ENCODE measurements at regions not wholly inside any gene's neighbourhood (a gene's known extent, or its start where the extent isn't known, plus 50 kb on each side); places are given as distances from the start of the nearest gene placed in this dataset.

DNA sequence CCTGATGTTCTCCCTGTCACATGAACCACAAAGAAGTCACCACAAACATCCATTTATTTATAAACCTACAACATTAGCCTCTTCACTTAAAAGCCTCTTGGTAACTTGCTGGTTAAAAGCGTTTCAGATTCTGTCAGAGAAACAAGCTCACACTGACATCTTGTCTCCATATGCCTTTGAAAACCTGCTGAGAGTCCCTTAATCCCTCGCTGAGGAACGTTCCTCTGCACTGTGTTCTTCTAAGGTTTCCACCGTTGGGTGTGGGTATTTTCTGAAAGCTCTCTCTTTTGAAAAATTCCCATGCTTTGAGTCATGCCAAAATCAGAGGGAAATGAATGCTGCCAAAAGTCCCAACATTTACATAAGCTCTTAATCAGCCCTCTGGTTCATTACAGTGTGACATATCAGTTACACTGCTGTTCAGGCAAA lies 149.8 kb downstream of the CCDC34 start:
- DNase-seq = no peak

DNA sequence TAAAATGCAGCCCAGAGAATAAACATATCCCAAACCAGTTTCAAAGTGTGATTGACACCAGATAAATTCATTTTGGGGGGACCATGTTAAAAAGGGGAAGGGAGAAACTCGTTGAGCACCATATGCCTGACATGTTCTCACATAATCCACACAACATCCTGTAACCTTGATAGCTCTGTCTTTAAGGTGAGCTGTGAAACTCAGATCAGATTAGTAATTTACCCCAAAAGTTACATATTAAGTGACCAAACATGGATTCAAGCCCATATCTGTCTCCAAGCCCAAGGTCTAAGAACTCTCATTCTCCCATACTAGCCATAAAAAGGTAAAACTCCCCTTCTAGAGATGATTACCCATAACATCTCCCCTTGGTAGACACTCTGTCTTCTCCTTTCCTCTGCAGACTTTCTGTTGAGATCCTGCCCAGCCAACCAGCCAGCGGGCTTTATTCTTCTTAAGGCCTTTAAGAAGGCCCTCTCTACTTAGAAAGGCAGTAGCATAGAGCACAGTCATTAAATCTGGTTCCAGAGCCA lies 150.7 kb downstream of the CCDC34 start:
- DNase-seq = no peak

DNA sequence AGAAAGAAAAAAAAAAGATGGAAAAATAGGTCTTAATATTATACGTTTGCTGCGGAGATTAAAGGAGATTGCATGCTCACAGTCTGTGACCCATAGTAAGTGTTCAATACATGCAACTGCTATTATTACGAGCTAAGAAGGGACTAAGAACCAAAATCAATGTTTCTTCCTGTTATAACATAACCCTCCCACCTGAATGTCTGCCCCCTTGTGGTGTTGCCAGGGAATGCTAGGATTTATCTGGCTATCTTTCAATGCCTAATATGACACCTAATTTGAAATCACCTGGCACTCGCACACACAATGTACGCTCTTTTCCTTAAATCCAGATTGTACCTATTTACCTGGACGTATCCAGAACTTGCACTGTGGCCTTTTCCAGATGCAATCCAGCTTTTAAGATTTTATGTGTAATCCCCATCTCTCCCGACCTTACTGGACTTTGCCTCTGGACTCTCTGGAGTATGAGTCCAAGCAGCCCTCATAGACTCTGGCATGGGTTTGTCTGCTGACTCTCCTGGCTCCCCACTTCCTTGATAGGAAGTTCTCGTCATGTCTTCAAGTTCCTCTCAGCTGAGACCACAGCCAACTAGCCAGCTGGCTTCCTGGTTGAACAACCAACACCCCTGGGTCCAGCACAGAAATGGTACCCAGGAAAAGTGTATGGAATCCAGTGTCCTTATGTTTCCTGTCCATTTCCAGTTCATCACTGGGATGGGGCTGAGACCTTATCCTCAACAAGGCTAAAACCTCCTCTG lies 151.5 kb downstream of the CCDC34 start:
- DNase-seq = no peak

DNA sequence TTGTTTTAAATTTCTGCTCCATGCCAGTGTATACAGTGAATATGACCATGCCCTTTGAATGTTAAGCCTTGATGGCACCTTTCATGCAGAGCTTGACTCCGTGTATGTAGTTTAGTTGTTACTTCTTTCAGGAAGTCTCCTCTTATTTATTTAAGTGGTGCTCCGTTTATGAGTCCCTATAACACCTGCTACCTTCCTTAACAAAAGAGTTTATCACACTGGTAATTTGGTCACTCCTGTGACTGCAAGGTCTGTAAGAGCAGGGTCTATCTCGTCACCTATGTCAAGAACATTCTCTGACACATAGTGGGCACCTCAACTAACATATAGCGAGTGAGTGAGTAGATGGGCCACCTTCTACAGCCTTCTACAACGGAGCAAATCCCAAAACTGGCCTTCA lies 152.5 kb downstream of the CCDC34 start:
- DNase-seq = no peak

DNA sequence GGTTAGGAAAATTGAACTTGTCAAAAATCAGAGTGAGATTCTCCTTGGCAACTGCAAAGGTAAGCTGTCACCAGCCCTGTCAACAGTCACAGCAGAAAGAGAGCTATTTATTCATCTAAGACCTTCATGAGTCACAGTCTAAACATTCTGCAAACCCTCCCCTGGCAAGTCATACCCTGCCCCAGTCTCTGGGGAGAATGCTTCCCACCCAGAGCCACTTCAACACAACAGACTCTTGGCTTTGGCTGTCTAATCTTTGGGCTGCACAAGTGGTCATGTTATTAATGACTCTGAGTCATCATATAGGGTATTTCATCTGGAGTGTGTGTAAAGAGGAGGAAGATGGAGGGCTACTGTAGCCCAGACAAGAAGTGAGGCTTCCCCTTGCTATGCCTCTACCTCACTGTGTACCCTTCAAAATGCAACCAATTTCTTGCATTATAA lies 153.4 kb downstream of the CCDC34 start:
- DNase-seq = no peak

DNA sequence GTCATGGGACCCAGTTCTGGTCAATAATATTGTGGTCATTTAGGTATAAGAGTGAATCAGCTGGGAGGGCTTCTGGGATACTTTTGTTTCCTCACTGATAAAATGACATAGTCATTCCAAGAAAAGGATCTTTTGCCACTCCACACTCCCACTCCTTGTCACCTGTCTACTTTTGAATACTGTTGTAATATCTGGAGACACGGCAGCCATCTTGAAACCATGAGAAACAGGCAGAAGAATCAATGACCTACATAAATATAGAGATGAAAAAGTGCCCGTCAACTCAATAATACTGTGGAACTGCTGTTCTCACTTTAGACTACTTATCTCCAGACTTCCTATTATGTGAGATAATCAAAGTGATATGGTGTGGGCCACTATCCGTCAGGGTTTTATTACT lies 154.2 kb downstream of the CCDC34 start:
- no peak for DNase-seq

DNA sequence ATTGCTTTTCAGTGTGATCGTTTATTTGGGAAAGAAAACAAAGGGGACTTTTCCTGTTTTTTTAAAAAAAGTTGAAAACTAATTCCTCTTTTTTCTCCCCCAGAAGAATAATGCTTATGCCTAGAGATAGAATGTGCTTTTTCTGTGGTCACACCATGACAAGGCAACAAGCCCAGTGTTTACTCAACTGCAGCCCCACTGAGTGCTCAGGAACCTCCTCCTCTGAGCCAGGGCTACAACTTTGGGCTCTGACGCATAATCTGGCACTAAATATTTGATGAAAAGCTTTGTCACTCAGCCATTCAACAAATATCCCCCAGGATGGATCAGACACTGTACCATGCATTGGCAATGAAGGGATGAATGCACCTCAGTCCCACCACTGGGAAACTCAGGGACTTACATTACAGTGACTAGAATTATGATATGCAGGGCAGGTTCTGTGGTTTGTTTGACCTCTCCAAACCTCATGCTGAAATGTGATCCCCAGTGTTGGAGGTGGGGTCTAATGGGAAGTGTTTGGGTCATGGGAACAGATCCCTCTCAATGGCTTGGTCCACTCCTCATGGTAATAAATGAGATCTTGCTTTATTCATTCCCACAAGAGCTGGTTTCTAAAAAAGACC lies 155.9 kb downstream of the CCDC34 start:
- DNase-seq = no peak

DNA sequence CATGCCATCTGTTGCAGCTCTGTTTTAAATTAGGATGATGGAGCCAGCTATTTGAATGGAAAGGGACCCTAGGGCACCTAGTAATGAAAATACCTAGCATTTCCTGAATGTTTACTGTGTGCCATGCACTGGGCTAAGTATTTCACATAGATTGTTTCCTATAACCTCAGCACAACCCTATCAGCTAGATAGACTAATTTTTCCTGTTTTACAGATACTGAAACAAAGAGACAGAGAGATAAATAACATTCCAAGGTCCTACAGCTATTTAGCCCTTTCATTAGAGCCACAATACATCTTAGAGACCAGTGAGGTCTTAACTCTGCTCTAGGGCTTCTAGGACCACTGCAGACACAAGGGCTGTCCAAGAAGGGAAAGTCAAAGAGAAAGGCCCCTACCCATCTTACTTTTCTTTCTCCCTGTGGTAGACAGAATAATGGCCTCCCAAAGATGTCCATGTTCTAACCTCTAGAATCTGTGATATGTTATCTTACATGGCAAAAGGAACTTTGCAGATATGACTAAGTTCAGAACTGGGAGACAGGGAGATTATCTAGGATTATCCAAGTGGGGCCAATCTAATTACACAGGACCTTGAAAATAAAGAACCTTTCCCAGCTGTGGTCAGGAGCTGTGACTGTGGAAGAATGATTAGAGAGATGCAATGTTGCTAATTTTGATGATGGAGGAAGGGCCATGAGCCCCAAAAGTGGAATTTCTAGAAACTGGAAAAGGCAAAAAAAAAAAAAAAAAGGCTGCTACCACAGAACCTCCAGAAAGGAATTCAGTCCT lies 157.0 kb downstream of the CCDC34 start:
- DNase-seq = no peak

DNA sequence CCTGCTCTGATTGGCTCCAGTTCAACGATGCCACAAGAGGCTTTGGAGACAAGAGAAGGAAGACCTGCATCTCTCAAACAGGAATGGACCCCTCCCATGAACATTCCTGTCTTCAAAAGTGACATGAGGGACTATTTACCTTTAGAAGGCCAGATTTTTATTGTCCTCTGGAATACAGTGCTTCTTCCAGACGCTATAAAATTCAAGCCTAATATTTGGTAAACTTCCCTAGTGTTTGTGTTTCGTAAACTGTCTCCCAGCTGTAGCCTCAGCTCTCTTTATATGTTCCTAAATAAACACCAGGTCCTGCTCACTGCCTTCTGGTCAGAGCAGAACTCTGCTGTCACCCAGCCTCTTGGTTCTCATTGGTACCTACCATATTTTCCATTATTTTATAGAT lies 157.8 kb downstream of the CCDC34 start:
- DNase-seq = no peak

DNA sequence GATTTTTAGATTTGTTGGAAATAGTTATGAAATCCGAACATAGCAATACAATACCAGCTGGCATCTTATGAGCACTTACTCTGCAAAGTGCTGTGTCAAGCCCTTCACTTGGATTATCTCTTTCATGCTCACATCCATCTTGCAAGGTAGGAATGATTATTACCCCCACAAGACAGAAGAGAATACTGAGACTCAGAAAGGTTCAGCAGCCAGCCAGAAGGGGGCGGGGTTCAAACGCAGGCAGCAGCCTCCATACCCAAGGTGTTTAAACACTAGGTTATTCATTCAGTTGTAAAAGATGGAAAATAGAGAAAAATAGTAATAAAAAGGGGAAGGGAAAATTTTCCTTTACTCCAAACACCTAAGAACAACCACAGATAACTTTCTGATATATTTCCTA lies 158.5 kb downstream of the CCDC34 start:
- no peak for DNase-seq

DNA sequence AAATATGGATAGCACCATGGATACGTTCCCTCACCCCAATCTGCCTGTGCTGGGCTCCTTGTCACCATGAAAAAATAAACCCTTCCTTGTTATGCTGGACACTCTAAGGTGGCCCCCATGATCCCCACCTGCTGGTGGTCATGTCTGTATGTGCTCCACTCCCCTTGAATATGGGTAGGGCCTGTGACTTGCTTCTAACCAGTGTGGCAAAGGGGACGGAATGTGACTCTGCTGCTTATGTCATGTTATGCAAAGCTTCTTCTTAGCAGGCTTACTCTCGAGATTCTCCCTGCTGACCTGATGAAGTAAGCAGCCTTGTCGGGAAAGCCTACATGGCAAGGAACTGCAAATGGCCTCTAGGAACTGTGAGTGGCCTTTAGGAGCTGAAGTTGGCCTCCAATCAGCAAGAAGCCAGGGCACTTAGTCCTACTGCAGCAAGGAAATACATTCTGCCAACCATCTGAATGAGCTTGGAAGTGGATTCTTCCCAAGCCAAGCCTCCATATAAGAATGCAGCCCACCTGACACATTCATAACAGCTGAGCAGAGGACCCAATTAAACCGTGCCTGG lies 159.9 kb downstream of the CCDC34 start:
- no peak for DNase-seq

DNA sequence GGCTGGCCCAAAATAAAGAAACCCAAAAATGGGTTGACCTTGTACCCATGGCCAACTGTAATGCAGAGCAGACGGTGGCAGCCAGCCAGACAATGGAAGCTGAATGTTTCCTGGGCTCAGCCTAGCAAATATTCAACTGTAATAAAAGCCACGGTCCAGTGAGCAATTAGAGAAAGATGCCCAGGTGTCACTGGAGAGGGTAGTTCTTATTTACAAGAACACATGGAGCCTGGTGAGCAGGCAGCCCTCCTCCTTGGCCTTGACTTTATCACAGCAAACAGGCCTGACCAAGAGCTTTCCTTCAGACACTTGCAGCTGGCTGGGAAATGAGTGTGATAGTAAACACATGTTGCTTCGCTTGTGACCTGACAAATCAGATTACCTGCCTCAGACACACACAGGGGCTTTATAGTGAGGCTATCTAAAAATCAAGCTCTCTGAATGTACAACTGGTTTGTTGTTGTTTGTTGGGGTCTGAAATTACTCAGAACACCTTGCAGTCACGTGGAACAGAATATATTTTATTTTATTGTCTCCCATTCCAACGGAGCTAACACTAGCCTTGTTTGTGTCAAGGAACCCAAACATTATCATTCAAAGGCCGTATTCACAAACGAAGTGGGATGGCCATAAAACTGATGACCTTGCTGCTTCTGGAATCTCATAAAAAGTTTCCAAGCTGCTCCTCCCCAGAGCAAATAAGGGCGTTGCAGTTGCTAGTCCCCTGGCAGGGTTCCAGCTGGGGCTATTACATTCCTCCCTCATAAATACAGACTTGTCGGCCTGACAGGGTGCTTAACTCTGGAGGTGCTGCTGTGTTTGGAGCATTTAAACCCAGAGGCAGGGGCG lies 161.1 kb downstream of the BBOX1 start:
- DNase-seq = no peak

DNA sequence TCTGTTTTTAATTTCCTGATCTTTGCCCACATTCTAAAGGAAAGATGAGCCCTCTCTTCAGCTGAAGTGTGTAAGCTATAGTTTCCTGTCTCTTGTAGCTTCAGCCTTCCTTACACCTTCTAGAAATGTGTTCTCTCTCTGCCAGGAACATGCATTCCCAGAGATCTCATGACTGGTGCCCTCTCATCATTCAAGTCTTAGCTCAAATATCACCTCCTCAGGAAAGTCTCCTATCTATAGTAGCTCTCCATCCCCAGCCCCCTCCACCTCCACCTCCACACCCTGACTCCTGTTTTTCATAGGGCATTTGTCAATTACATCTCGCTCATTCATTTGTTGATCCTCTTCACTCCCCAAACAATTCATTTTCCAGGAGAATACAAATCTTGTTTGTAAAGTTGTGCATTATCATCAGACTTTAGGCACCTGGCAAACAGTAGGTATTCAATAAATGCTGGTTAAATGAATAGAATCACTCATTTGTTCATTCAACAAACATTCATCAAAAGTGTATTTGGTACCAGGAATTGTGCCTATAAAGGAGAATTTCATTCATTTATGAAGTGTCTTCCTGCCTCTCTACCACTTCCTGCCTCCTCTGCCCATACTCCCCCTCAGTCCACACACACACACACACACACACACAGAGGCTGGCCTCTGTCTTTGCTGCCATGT lies 160.3 kb downstream of the BBOX1 start:
- DNase-seq = no peak

DNA sequence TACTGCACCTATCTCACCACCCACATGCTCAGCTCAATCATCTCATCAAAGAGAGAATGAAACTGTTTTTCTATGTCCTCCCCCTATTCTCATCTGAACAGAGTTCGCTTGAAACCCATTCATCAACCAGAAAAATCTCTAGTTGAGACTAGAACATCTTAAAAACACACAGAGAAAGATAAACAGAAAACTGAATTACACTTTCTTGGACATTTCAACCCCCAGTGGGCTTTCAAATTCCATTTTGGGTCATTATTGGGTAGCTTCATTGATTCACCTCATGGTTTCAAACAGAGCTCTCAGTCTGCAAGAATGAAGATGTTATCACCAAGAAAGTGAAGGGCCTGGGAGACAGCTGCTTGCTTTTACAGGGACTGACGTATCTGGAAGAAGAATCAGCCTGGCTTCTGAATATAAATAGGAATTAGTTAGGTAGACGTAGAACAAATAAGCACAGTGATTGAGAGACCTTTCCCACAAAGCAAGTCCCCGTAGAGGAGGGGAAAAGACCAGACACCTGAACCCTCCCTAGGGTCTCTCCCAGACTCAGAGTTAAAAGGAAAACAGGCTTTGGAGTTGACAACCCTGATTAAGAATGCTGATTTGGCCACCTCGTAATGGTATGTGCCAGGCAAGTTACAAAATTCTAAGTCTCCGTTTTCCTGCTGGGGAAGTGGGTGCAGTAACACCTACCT lies 155.7 kb downstream of the BBOX1 start:
- no peak for DNase-seq

DNA sequence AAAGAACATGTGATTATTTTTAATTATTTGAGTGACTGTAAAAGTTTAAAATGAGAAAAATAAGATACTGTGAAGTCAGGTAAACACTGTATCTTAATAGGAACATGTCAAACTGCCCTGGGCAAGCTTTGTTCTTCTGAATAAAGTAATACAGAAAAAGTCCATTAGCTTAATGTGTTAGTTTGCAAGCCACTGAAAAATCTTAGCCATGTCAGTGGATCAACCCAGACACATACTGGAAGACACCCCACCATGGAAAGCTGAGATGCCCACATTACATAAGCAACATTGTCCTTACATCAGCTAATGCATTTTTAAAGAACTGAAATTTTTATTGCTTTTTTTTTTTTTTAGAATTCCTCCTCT lies 155.2 kb downstream of the BBOX1 start:
- DNase-seq = no peak

DNA sequence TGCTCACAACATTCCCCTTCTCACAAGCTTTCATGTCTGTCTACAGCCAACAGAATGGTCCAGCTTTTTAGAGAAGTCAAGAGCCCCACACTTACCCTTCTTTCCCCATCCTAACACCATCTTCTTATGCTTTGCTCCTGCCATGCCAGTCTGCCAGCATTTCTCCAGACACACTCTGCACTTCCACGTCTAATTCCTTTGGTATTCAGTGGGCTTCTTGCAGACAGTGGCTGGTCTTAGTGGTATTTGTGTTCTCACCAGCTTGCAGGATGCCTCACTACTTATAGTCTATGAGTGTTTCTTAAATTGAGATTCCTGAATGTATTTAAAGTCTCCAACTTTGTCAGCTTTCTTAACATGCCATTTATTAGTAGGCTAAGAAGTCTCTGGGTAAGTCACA lies 154.4 kb downstream of the BBOX1 start:
- DNase-seq = no peak

DNA sequence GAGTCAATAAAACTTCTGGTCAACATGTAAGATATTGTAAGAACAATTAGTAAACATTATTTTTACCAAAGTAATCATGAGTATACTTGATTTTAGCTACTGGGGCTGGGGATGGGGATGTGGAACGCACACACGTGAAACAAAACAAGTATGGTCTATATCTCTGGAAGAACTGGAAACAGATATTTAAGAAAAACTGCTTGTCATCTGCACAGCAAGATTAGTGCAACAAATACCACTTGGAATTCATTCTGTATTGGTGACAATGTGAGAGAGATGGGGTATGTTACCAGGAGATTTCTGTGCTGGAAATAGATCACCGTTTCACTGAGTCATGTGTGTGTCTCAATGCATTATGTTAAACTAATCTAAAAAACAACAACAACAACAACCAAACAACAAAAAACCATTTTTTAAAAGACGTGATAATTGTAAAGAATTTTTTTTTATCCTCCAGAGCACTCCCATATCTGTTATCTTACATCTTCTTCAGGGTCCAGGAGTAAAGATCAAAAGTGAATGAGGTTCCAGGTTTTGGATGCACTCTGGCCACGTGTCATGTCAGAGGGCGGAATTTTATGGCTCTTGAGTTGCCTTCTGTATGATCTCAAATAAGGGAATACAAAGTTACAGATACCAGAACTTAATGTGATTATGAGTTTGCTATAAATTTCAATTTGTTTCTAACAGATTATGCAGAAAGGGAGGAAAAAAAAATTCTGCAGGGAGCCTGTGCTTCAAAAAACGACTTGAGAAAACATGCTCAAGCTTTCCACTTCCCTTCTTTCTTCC lies 153.0 kb downstream of the BBOX1 start:
- DNase-seq = no peak

DNA sequence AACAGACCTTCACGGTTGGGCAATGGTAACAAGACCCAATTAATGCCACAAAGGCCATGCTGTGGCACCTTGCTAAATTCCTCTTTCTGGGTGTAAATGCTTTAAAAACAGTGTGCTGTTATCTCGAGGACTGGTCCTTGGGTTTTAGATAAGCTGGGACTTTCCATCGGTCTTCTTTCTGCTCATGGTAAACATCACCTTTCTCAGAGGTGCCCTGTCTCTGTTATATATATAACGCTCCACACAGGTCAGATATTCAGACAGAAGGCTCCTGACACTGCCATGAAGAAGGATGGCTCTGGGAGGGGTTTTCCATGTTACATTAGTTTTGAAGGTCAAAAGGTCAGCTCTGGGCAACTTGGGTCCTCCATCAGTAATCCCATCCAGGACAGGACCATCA lies 151.6 kb downstream of the BBOX1 start:
- no peak for DNase-seq

DNA sequence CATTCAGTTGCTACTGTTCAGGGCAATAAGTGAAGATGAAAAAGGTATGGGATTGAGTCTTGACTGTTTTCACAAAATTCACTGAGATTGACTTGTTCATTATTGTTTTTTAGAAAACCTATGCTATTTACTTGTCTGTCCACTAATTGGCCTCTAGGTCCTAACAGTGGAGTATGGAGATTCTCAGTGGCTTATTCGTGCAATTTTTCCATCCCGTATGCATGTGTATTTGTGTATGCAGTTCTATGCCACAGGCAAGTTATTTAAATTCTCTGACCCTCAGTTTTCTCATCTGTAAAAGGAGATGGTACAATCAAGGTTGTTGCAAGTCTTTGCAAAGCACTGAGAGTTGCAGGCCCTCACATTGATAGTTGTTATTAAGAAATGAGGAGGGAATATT lies 151.0 kb downstream of the BBOX1 start:
- DNase-seq = no peak

DNA sequence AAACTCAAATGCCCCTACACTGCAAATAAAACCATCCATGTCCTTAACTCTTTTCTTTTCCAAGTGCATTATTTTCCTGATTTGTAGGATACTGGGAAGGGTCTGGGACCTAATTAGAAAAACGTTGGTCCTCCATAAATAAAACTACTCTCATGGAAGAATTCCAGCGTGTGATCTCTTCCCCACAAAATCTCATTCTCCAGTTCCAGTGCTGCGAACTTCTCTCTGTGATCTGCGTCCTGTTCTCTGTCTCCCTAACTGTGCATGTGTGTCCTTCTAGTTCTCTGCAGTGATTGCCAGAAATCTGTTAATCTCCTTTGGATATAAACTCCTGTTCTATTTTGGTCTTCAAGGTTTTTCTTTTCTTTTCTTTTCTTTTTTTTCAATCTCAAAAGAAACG lies 148.1 kb downstream of the BBOX1 start:
- no peak for DNase-seq

Data from activated gamma-delta T cell treated with Interleukin-2 at 50 U/mL for 16 hours (primary cell).